ENCODE measurements at regions not wholly inside any gene's neighbourhood (a gene's known extent, or its start where the extent isn't known, plus 50 kb on each side); places are given as distances from the start of the nearest gene placed in this dataset.

DNA sequence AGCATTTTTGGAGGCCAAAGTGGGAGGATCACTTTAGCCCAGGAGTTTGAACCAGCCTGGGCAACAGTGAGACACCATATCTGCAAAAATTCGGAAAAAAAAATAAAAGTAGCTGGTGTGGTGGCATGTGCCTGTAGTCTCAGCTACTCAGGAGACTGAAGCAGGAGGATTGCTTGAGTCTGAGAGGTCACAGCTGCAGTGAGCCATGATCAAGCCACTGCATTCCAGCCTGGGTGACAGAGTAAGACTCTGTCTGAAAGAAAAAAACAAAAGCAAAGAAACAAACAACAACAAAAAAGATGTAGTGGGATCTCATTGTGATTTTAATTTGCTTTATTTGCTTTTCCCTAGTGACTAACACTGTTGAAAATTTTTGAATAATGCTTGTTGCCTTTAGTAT, 394.7 kb upstream of the KLHL1 start:
- no peak for TF ChIP-seq CTCF (IDR thresholded peaks at IDR 0.05)
- TF ChIP-seq POLR2A (IDR thresholded peaks at IDR 0.05), result no peak
- no peak for TF ChIP-seq EP300 (IDR thresholded peaks at IDR 0.05)

Data from ovary (tissue), 3 donors.